Adrenal gland (tissue), 5 donors: ENCODE measurements at regions not wholly inside any gene's neighbourhood (a gene's known extent, or its start where the extent isn't known, plus 50 kb on each side); places are given as distances from the start of the nearest gene placed in this dataset.

Experiments used
- POLR2A ChIP-seq, 2 donors: fragments of 450-650 bp; IDR thresholded peaks; one replicate each; pipeline ENCODE4 v1.6.1; 2017; ENCODE audit warnings: antibody characterized with exemption in 2 of 2, mild to moderate bottlenecking in 2 of 2, moderate library complexity in 1 of 2
- TF ChIP-seq, protein P1 (sequence below), 6 experiments: fragments of 450-650 bp in 4 of 6; fragments of 200-600 bp in 2 of 6; sonication (generic) in 1 of 6; IDR thresholded peaks; 1 replicate in 5 of 6; 2 replicates in 1 of 6; pipeline versions ENCODE4 v1.5.1 to v1.8.0; 2016 to 2021; ENCODE audit warnings: antibody characterized with exemption in 6 of 6, mild to moderate bottlenecking in 2 of 6, moderate library complexity in 1 of 6
- donor health status: DM: no; HTN: no; CAD: no.

DNA sequence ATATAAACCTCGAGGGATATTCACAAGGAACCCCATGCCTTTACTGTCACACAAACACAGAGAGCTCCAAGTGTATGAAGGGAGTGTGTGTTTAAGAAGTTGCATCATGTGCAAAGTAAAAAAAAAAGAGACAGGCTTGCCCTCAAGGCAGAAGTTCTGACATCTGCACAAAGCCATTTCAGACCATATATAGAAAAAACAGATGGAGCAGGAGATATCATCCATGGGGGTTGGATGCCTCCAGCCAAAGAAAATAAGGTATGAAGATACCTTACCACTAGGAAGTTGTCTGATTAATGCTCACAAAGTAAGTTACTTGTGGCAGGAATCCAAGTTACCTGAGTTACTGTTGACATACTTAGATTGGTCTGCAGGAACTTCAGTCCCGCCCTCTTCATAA is 476.2 kb downstream of the KDM5D start:
- TF ChIP-seq, protein P1, sequence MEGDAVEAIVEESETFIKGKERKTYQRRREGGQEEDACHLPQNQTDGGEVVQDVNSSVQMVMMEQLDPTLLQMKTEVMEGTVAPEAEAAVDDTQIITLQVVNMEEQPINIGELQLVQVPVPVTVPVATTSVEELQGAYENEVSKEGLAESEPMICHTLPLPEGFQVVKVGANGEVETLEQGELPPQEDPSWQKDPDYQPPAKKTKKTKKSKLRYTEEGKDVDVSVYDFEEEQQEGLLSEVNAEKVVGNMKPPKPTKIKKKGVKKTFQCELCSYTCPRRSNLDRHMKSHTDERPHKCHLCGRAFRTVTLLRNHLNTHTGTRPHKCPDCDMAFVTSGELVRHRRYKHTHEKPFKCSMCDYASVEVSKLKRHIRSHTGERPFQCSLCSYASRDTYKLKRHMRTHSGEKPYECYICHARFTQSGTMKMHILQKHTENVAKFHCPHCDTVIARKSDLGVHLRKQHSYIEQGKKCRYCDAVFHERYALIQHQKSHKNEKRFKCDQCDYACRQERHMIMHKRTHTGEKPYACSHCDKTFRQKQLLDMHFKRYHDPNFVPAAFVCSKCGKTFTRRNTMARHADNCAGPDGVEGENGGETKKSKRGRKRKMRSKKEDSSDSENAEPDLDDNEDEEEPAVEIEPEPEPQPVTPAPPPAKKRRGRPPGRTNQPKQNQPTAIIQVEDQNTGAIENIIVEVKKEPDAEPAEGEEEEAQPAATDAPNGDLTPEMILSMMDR (IDR thresholded peaks at IDR 0.05) = no peak
- TF ChIP-seq POLR2A (IDR thresholded peaks at IDR 0.05) = no peak
